ENCODE measurements at regions not wholly inside any gene's neighbourhood (a gene's known extent, or its start where the extent isn't known, plus 50 kb on each side); places are given as distances from the start of the nearest gene placed in this dataset.

DNA sequence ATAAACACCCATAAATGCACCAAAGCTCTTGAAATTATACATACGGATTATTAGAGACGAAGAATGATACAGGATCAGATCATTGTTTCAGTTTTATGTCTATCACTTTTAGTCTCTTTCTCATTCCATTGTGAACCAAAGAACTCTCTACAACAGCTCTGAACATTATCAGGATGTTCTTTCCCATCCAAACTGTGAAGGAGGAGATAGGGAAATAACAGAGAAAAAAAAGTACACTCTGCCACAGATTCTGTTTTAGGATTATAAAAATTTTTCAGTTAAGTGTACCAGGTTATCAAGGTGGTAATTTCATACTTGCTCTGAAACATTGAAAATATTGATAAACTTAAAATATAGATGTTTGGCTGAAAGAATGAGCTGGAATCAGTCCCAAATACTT lies 270.9 kb downstream of the MZT1 start:
- no peak for DNase-seq (ENCODE audit: low spot score)

DNA sequence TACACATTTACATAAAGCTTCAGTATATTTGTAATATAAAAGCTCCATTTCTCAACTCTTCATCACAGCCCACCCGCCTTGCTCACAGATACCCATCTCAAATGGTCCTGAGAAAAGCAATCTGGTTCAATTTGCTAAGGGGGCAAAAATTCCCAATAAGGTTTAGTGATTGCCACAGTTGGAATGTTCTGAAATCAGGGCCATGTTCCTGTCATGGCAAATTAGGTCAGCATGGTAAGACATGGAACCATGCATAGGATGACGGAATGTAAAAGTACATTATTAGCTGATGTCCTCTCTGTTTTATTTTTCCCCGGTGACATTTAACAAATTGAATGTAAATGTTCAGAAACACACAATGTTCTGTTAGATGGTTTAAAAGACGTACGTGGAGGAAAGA lies 274.3 kb downstream of the MZT1 start:
- DNase-seq (ENCODE audit: low spot score) = no peak

DNA sequence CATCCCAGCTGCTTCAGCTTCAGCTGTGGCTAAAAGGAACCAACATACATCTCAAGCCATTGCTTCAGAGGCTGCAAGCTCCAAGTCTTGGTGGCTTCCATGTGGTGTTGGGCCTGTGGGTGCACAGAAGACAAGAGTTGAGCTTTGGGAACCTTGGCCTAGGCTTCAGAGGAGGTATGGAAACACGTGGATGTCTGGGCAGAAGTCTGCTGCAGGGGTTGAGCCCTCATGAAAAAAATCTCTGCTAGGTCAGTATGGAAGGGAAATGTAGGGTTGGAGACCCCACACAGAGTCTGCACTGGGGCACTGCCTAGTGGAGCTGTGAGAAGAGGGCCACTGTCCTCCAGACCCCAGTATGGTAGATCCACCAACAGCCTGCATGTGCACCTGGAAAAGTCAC lies 279.3 kb downstream of the MZT1 start:
- no peak for DNase-seq (ENCODE audit: low spot score)

DNA sequence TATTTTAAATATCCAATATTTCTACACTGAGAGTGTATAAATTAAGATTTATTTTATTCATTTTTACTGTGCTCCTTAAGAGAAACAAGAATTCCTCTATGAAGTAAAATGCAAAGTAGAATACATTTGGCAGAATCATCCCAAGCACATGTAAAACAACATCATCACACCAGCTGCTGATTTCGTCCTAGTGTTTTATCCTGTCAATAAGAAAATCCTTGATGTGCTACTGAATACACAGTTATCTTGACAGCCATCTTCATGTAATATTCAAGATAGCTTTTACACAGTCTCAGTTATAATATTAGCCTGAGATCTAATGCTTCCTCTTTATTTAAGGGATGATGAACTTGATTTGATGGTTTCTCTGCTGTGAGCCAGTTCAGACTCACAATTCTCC lies 282.4 kb downstream of the MZT1 start:
- DNase-seq (ENCODE audit: low spot score) = no peak

DNA sequence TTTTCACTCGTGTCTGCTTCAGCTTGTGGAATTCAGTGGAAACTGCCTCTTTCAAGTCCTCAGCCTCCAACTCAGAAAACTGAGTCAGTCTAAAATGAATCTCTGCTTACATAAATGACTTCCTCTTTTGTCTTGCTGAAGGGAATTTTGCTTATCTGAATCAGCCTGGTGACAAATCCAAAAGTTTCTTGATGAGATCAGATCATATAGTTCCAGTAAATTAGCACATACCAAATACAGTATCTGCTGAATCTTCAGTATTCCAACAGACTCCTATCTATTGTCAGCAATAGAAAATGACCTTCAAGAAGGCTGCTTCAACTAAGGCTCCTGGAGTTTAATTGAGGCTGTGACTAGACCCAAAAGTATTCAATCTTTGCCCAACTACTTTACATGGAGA lies 290.0 kb downstream of the MZT1 start:
- no peak for DNase-seq (ENCODE audit: low spot score)

DNA sequence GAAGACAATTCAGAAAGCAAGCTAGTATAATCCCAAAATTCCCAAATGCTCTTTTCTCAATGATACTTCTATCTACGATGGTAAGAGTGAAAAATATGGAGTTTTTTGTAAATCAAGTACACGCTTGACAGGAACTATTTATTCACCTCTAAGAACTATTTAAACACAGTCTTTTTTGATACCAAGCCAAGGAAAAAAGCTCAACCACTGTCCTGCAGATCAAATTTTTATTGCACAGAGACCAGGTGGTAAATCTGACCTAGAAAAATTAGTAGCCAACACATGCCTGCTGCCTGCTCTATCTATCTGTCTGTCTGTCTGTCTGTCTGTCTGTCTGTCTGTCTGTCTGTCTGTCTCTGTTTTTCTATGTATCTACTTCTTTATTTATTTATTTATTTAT lies 292.2 kb downstream of the MZT1 start:
- DNase-seq (ENCODE audit: low spot score) = no peak

DNA sequence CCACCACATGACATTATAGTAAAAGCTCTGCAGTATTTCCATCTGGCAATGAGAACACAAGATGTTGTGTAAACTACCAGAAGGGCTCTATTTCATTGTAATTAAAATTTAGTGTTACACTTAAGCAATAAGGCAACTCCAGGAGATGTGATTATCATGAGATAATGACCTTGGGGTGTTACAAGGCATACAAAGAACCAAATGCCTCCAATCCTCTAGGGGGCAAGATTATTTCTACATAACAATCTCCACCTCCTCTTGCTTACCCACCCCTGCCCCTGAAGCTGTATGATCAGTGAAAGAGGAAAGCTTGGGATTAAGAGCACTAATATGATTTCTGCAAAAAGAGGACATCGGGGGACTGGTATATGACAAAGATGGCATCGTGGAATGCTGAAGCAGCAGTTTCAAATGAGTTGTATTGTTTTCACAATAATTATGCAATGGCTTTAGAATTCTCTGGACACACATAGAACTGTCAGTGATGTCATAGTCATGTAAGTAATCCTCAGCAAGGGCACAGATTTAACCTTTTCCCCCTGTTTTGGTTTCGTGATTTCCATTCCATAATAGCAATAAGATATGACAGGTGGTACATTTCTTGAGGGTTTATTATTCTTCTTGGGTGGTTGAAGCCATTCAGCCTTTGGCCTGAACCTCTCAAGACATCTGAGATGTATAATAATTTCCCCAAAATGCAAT lies 295.3 kb downstream of the MZT1 start:
- no peak for DNase-seq (ENCODE audit: low spot score)

DNA sequence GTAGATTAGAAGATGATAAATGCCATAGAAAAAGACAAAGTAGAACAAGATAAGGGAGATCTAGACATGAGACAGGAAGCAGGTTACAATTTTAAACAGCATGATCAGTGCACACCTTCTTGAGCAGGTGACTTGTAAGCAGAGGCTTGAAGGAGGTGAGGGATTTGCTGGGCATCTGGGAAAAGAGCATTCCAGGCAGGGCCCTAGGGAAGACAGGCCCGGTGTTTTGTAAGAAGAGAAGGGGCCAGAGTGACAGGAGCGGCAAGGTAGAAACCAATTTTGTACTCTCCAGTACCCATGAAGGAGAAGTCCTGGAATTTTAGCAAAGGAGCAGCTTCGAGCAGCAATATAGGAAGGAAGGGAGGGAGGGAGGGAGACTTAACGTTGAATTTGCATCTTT lies 296.5 kb downstream of the MZT1 start:
- no peak for DNase-seq (ENCODE audit: low spot score)

DNA sequence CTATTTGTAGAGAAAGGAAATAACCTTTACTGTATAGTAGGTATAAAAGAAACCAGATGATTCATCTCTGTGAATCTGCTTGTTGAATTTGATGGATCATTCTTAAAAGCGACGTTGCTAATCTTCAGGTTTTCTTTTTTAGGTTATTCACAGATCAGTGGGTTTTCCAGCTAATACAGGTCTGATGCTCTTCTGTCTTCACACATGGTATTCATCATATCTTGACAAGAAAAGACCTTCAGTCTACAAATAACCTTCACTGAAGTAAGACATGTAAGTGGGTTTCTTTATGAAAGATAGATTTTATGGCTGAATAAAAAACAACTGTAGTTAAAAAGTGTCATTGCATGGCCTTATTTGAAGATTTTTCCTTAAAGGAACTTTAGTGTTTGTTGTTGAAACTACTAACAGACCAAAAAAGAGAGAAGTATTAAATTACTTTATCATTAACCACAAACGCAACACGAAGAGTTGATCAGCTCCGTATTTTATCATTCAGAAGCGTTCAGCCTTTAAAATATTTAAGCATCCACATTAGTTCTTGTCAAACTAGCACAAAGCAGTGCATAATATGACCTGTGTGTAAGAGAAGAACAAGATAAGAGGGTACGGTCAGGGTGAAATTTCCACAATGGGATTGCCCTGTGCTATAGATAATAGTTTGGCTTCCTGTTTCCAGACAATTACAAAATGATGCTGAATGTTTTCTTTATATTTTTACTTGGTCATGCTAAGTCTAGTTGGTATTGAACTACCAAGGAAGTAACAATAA lies 299.5 kb downstream of the MZT1 start:
- no peak for DNase-seq (ENCODE audit: low spot score)

DNA sequence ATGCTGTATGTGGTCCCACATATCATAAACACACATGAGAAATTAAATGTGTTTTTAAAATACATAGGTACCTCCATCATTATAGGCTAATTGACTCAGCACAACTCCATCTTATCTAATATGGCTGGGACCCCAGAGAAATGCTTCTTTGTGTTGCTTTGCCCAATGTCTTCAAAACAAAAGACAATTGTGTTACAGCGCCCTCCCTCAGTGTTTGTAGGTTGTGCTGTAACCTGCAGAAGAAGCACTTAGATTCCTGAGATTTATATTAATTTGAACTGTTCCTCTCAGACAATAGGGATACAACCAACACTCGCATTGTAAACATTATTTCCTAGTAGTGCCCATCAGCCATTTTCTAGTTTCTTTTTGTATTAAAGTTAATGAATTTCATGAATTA lies 303.4 kb downstream of the MZT1 start:
- DNase-seq (ENCODE audit: low spot score) = no peak

DNA sequence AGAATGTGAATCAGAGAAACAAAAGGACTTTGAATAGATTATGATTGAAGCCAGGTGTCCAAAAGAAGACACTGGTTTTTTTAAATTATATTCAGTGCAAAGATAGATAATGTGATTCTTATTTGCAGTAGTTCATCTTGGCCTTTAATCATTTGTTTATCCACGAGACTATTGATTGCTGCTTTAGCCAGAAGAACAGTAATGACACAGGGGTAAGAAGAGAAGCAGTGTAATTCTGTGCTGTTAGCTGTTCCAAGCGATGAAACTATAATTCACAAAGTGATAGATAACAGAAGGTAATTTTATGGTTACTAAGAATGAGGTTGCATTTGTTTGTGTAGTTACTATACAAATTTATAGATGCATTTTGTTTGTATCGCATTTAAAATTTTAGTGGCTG lies 311.6 kb downstream of the MZT1 start:
- DNase-seq (ENCODE audit: low spot score) = no peak

DNA sequence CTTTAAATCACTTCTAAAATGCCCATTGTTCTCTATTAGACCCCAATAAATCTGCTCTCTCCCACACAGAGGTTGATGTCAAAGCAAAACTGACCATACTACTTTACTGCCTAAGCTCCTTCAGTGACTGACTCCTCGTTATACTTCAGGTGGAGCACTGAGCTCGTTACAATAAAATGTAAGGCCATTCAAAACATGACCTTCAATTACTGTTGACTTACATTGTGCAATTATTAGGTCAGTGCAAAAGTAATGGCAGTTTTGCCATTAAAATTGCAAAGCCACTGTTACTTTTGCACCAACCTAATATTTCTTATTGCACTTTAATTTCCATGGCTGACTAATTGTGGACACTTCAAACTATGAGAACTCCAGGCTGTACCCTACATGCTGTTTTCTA lies 314.9 kb downstream of the MZT1 start:
- DNase-seq (ENCODE audit: low spot score) = no peak

DNA sequence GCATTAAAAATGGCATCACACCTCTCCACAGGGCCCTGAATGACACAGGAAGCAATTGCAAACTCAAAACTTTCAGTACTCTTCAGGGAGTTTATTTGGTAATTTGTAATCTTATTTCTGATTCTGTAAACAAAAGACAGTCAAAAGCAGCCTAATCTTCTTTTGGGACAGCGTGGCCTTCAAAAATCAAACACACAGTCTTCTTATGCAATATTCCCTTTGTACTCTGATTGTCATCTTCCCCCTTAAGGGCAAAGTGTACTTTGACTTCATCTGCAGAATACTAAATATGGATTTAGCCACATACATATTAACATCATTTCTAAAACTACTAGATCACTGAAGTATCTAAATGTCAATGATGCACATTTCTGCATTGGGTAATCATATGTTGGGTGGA lies 322.0 kb downstream of the MZT1 start:
- DNase-seq (ENCODE audit: low spot score) = no peak

DNA sequence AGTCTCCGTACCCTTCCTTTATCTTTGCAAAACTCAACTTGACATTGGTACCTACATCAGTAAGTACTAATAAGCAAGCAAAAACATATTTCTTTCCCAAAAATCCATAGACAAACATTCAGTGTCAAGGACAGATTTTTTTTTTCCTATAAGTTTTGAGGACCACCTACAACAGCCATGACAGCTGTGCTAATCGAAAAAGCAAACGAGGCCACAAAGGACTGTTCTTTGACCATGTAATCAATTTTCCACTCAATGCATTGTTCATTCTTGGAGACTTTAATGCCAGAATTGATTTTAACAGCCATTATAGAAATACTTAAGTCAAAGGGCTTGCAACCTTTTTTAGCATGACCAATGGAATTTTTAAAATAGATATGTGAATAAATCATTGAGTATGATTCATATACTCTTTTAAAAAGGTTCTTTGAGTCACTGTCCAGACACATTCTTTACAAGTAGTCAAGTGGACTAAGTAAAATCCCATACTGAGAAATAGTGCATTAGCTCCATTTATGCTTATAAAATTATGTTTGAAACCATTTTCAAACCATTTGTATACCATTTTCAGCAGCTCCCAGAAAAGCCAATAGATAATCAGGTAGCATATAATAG lies 323.9 kb downstream of the MZT1 start:
- DNase-seq (ENCODE audit: low spot score) = no peak

DNA sequence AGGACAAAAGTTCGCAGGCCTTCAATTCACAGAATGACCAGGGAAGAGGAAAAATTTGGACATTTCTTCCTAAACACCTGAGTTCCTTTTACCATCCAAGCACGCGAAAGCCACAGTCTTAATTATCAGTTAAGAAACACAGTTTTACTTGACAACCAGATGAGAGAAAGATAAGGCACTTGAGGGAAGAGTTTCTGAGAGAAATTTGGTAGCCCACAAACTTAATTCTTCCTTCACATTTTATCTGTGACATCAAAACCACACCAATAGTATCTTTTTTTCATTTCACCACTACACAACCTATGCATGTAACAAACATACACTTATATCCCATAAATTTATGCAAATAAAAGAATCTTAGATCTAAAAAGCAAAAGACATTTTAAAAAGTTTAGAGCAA lies 326.6 kb downstream of the MZT1 start:
- DNase-seq (ENCODE audit: low spot score) = no peak

DNA sequence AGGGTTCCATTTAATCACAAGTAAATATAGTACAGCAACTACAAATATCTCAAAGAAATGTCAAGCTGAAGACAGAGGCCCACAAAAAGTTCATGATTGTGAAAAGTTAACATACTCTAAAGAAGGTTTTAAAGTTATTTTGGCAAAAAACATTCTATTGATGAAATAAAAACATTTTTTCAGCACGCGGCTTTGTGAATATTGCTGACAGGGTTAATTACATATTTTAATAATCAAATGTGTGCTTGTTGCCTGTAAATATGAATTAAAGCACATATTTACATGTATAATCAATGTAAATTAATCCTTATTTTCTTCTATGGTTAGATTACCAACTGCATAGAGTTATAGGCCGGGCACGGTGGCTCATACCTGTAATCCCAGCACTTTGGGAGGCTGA lies 328.1 kb downstream of the MZT1 start:
- DNase-seq (ENCODE audit: low spot score) = no peak

DNA sequence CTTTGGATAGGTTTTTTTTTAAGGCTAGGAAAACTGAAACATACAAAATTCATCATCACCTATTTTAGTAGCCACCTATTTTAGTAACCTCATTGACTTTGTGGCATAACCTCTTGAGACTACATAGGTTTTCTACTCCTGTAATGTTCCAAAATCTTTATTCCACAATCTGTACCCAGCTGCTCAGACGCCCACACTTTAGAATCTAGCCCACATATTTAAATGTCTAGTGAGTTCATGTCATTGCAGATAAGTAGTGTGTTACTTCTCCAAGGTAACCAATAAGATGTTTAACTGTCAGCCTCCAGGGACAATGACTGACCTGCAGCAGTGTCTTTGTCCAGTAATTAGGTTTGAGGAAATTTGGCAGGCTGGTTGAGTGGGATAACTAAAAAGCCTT lies 330.2 kb downstream of the MZT1 start:
- DNase-seq (ENCODE audit: low spot score) = no peak

DNA sequence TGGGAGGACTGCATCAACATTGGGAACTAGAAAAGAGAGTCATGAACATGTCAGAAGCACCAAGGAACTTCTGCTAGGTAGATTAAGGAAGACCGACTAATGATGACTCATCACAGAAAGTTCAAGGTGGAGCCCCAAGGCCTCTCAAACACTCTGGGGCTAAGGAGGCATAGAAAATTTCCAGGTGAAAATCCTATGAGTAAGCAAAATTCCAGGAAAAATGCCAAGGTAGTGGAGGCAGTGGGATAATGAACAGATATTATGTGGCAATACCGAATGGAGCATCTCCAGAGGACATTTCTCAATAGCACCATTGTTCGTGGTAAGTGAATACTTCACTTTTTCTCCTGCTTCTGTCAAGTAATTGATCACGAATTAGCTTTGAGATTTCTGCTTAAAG lies 336.5 kb downstream of the MZT1 start:
- no peak for DNase-seq (ENCODE audit: low spot score)

DNA sequence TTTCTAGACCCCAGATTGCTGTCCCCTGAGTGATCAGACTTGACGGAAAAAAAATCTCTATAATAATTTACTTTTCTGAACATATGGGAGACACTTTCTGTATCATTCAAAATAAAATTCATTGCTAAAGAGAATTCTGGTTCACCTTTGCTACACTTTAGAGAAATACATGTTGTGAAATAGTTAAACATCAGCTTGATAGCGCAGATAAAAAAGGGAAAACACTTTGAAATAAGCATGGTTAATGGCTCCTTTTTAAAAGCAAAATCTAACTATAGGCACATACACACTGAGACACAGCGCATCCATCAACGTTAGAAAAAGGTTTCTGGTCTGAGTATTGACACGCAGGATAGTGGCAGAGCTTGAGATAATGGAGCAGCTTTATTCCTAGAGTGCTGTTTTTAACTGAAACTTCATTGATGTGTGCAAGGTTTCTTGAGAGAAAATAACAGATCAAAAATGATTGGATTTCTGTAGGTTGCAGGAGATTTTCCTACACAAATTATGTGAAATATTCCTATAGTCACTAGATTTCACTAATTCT lies 341.2 kb downstream of the MZT1 start:
- no peak for DNase-seq (ENCODE audit: low spot score)

DNA sequence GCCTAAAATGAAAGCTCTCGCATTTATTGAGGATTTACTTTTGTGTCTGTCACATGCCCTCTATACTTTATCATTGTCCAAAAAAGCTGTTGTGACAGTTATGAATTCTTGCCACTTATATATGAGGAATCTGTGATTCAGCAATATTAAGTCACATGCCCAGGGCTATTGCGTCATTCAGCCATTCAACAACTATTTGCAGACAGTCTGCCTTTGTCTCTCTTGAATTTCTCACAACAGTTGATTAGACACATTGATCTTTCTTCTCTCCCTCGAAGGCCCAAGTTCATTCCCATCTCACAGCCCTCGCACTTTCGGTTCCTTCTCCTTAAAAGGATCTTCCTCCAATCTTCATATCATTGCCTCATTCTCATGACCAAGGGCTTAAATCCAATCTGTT lies 342.6 kb downstream of the MZT1 start:
- no peak for DNase-seq (ENCODE audit: low spot score)

DNA sequence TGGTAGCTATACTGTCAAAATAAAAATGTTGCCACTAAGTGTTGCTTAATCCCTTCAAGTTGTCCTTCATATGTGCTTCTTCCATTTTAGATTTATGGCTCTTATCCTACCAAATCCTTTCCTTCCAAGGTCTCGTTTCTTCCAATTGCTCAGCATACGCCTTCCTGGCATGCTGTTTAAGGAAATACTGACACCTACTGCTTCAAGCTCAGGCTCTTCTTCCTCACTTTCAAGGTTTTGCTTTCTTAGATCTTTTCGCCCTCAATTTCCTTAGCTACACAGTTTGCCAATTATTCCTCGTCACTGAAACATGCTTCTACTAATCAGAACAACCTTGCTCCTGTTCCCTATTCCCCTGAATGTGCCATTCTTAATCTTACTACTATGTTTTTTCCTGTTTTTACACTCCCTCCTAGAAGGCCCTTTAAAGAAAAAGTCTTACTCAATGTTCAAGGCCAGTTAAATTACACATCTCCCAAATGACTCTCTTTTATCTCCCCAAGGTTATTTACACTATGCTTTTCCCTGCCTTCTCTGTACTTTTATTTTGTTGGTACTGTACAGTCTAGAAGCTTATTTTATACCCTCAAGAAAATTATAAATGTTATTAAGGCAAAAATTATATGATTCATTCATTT lies 343.1 kb downstream of the MZT1 start:
- DNase-seq (ENCODE audit: low spot score) = no peak

DNA sequence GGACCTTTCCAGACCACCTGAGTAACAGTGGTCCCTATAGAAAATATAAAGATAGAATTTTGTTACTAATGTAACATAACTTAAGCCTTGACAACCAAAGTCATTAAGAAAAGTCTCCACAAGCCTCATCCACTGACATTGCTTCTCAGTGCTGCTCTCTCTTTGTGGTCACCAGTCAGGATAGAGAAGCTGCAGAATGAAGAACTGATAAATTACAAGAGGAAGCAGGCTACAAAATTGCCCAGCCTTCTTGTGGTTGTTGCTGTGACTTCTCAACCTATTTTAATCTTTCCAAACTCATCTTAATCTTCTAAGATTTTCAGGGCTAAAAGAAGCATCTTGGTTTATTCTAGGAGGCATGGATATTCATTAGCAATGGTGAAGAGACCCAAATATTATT lies 343.8 kb downstream of the MZT1 start:
- no peak for DNase-seq (ENCODE audit: low spot score)
